GM12878 (cell line): ENCODE measurements at regions not wholly inside any gene's neighbourhood (a gene's known extent, or its start where the extent isn't known, plus 50 kb on each side); places are given as distances from the start of the nearest gene placed in this dataset.

Source experiments
- ATAC-seq: fragments of 200-7000 bp; cut with Tn5 transposase; 3 replicates; pipeline ENCODE4 v1.9.1; 2020; ENCODE audit warnings: mild to moderate bottlenecking, moderate library complexity
- BruUV-seq: library from RNA; stranded (reverse); fragments of 400-500 nt; replicated peaks from 2 replicates; lab custom pipeline; 2021; lab: Mats Ljungman, UMichigan
- CTCF ChIA-PET: fragments of 300-600 bp; sonication (Branson Sonifier 250); formaldehyde crosslinking; extraction: SDS; loops from one replicate; lab custom pipeline; 2021; ENCODE audit warnings: inconsistent platforms; lab: Yijun Ruan, JAX
- POLR2A ChIA-PET: fragments of 350-600 bp; formaldehyde crosslinking; extraction: SDS; loops from one replicate; lab custom pipeline; 2021; ENCODE audit warnings: inconsistent platforms; lab: Charles Lee
- RAD21 ChIA-PET: fragments of 300-600 bp; sonication (Branson Sonifier 250); formaldehyde crosslinking; loops from one replicate; lab custom pipeline; 2023; ENCODE audit warnings: antibody characterized with exemption; ENCODE audit not compliant: unreplicated experiment; lab: Charles Lee
- SMC1A ChIA-PET: fragments of 300-600 bp; sonication (Branson Sonifier 250); formaldehyde crosslinking; loops from one replicate; lab custom pipeline; 2023; ENCODE audit not compliant: unreplicated experiment, uncharacterized antibody; lab: Charles Lee
- DNase-seq: peaks from one replicate; pipeline ENCODE4 v3.0.0-alpha.2; 2011; ENCODE audit warnings: low read depth, low spot score
- FAIRE-seq: peaks from 3 replicates; lab custom pipeline; 2011; peaks lifted over from hg19 to GRCh38; lab: Jason Lieb, UNC
- H2AFZ ChIP-seq: 2 replicates; pipeline ENCODE4 v1.6.0; 2011; ENCODE audit warnings: low read depth, low read length, control low read depth; ENCODE audit not compliant: control insufficient read depth
- H3K27ac ChIP-seq: 2 replicates; pipeline ENCODE4 v1.5.1; 2011; ENCODE audit warnings: control low read depth; ENCODE audit not compliant: control insufficient read depth, insufficient read depth
- H3K27me3 ChIP-seq, 2 experiments: replicated peaks in 1 of 2; 2 replicates each; pipeline versions ENCODE4 v1.6.0 to v1.6.1; 2011; ENCODE audit warnings: low read length in 1 of 2; ENCODE audit not compliant: control insufficient read depth in 2 of 2, insufficient read depth in 2 of 2
- H3K36me3 ChIP-seq, 2 experiments: 2 replicates each; pipeline ENCODE4 v1.5.1; 2011; ENCODE audit warnings: low read length in 1 of 2; ENCODE audit not compliant: control insufficient read depth in 2 of 2, insufficient read depth in 2 of 2
- H3K4me1 ChIP-seq: 2 replicates; pipeline ENCODE4 v1.6.1; 2011; ENCODE audit warnings: mild to moderate bottlenecking, low read length, moderate library complexity, mixed read lengths; ENCODE audit not compliant: control insufficient read depth, insufficient read depth
- H3K4me2 ChIP-seq: 2 replicates; pipeline ENCODE4 v1.6.0; 2011; ENCODE audit warnings: control low read depth; ENCODE audit not compliant: control insufficient read depth, insufficient read depth
- H3K4me3 ChIP-seq: fragments of 200-600 bp; sonication (generic); 2 replicates; pipeline ENCODE4 v1.5.1; 2016
- H3K79me2 ChIP-seq: 2 replicates; pipeline ENCODE4 v1.6.0; 2011; ENCODE audit warnings: low read length; ENCODE audit not compliant: control insufficient read depth, insufficient read depth
- H3K9ac ChIP-seq: 2 replicates; pipeline ENCODE4 v1.8.0; 2011; ENCODE audit warnings: low read length, control low read depth, mixed read lengths; ENCODE audit not compliant: control insufficient read depth, insufficient read depth
- H3K9me3 ChIP-seq: replicated peaks from 3 replicates; pipeline ENCODE4 v1.5.1; 2011; ENCODE audit warnings: mild to moderate bottlenecking, low read length; ENCODE audit not compliant: control insufficient read depth, insufficient read depth
- H4K20me1 ChIP-seq: 2 replicates; pipeline ENCODE4 v1.6.0; 2011; ENCODE audit not compliant: control insufficient read depth, insufficient read depth
- BCL11A ChIP-seq: IDR thresholded peaks from 2 replicates; pipeline ENCODE4 v1.6.1; 2011; ENCODE audit warnings: low read depth, low read length
- DPF2 ChIP-seq: fragments of 450-650 bp; IDR thresholded peaks from 2 replicates; pipeline ENCODE4 v1.6.1; 2017; ENCODE audit warnings: mild to moderate bottlenecking
- ETV6 ChIP-seq, 2 experiments: fragments of 450-650 bp in 1 of 2; IDR thresholded peaks in 1 of 2; conservative IDR thresholded peaks in 1 of 2; 2 replicates each; pipeline ENCODE4 v1.6.1; 2014; ENCODE audit warnings: antibody characterized with exemption in 1 of 2, borderline replicate concordance in 1 of 2, low read depth in 1 of 2, mild to moderate bottlenecking in 1 of 2, moderate library complexity in 1 of 2
- FOS ChIP-seq: IDR thresholded peaks from 3 replicates; pipeline ENCODE4 v1.6.1; 2011; ENCODE audit warnings: borderline replicate concordance; ENCODE audit not compliant: insufficient read length; ENCODE audit errors: extremely low read depth
- GABPA ChIP-seq: IDR thresholded peaks from 2 replicates; pipeline ENCODE4 v1.6.1; 2014; ENCODE audit warnings: antibody characterized with exemption, low read depth, mild to moderate bottlenecking, inconsistent platforms
- IRF5 ChIP-seq: fragments of 450-650 bp; IDR thresholded peaks from 2 replicates; pipeline ENCODE4 v1.6.1; 2017; ENCODE audit warnings: borderline replicate concordance
- NBN ChIP-seq: fragments of 450-650 bp; IDR thresholded peaks from 2 replicates; pipeline ENCODE4 v1.6.1; 2016
- NFIC ChIP-seq: IDR thresholded peaks from 2 replicates; pipeline ENCODE4 v1.6.1; 2012; ENCODE audit warnings: low read depth, mild to moderate bottlenecking, inconsistent platforms, low read length, moderate library complexity
- SUPT20H ChIP-seq: IDR thresholded peaks from 2 replicates; pipeline ENCODE4 v1.6.1; 2011; ENCODE audit warnings: low read depth, mild to moderate bottlenecking, low read length, moderate library complexity, borderline replicate concordance; ENCODE audit not compliant: control insufficient read depth
- ZNF24 ChIP-seq: fragments of 450-650 bp; IDR thresholded peaks from 2 replicates; pipeline ENCODE4 v1.6.1; 2017; ENCODE audit warnings: antibody characterized with exemption, mild to moderate bottlenecking
- WGBS: methylation state at CpG from one replicate; pipeline ENCODE4 v1.1.6; 2016; ENCODE audit warnings: low lambda C conversion rate; ENCODE audit not compliant: insufficient replicate concordance, insufficient coverage; ENCODE audit errors: missing lambda C conversion rate; 5-methylcytosine and 5-hydroxymethylcytosine counted together
- in situ Hi-C: fragments of 300-500 bp; cut with MboI; formaldehyde crosslinking; loops from 9 replicates; pipeline ENCODE4 v1.14.3; 2018; ENCODE audit warnings: mixed read lengths
- intact Hi-C: fragments of 100-400 bp; cut with micrococcal nuclease; formaldehyde crosslinking; loops from one replicate; pipeline ENCODE4 v1.14.2; 2022; ENCODE audit not compliant: unreplicated experiment

DNA sequence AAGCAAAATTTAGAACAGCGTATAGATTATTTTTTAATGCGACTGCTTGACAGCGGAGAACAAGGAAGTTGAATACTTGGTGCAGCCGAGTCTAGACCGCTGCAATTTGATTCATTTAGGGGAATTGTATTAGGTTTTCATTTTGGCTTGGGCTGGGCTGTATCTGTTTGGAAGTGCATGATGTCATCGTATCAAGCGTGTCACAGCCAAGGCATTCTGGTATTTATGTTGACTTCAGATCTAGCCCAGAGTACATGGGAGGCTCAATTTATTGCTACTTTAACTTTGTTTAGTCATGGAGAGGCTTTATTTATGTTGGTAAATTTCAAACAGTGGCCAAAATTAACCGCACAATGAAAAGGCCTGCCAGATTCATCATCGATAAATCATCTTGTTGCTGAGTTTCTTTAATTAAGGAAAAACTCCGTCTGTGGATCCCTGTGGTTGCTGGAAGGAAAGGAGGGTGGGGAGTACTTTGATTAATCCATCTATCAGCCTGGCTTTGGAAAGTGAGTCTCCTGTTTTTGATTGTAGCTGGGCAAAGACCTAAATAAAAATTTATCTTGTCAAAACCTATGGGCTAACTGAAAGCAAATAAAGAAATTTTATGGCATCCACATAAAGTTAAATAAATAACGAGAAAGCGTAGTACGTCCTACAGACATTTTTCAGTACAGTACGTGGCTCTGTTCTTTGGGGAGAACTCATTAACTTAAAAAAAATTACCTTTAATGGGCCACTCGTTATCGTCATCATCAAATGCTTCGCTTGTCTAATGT, 230.4 kb upstream of the SPRED2 start (continued):
- TF ChIP-seq SUPT20H (no peak), GABPA (no peak)

GRCh38 chr2:65661980-65662653, 229.7 kb upstream of the SPRED2 start:
- Histone ChIP-seq H3K27ac (no peak overlapping the region), H2AFZ (no peak overlapping the region), H3K4me3 (no peak overlapping the region), H4K20me1 (no peaks in the 10 kb centered on the region), H3K4me2 (no peak overlapping the region), H3K4me1 (peaks cover 17% of the 10 kb centered on the region), H3K79me2 (no peaks in the 10 kb centered on the region), H3K9ac (no peak overlapping the region), H3K9me3 (no peaks in the 10 kb centered on the region; the same call in 2 of the 3 replicates), H3K27me3 (no peaks in the 10 kb centered on the region; a peak in 1 of 4 replicates), H3K36me3 (no peaks in the 10 kb centered on the region)
- TF ChIP-seq GABPA (no peak), NFIC (no peak), BCL11A (no peak), NBN (no peak), FOS (no peak), ZNF24 (no peak), DPF2 (no peak), ETV6 (conservative IDR thresholded peaks at IDR 0.05 in 1 of 2, IDR thresholded peaks at IDR 0.05 in 1 of 2; ENCODE audit: borderline replicate concordance in 1 of 2, low read depth in 1 of 2) (no peak), IRF5 (no peak)
- FAIRE-seq, result no peak
- BruUV-seq, result no TSS peak
- ChIA-PET POLR2A (no interaction called here), SMC1A (no interaction called here), CTCF (interaction anchor here (1.1 kb wide), 1 partner anchor 11 kb away, joined by 3 read pairs; no protein-coding TSS in a partner anchor), RAD21 (no interaction called here)
- ATAC-seq, result no peak
- no peak for DNase-seq
- in situ Hi-C loops (no loop called here), intact Hi-C loops (no loop called here)
- 59% methylated on average over 8 of the region's 8 CpGs for WGBS
